HepG2 (cell line): ENCODE measurements at regions not wholly inside any gene's neighbourhood (a gene's known extent, or its start where the extent isn't known, plus 50 kb on each side); places are given as distances from the start of the nearest gene placed in this dataset.
A peak's percentile ranks its signal among the peaks of the same experiment; 100 is the strongest.

ENCODE experiments used
- BATF2 ChIP-seq: sonication (generic); formaldehyde crosslinking; IDR thresholded peaks from 2 replicates; pipeline ENCODE4 v1.8.0; 2022; ENCODE audit warnings: mild to moderate bottlenecking, missing genetic modification reagents, moderate library complexity
- FOXA1 ChIP-seq, 2 experiments: fragments of 450-650 bp in 1 of 2; sonication (generic) in 1 of 2; formaldehyde crosslinking in 1 of 2; IDR thresholded peaks; 2 replicates each; pipeline versions ENCODE4 v1.4.0 to v1.6.1; 2016 to 2020; ENCODE audit warnings: missing genetic modification reagents in 1 of 2
- FUBP1 ChIP-seq: sonication (generic); formaldehyde crosslinking; IDR thresholded peaks from 2 replicates; pipeline ENCODE4 v1.5.1; 2020; ENCODE audit warnings: missing genetic modification reagents, mild to moderate bottlenecking, borderline replicate concordance
- HMGA1 ChIP-seq: sonication (generic); formaldehyde crosslinking; conservative IDR thresholded peaks from 2 replicates; pipeline ENCODE4 v1.4.0; 2020; ENCODE audit warnings: missing genetic modification reagents
- HNRNPH1 ChIP-seq: fragments of 200-400 bp; formaldehyde crosslinking; optimal IDR thresholded peaks from 2 replicates; pipeline ENCODE3; 2017; ENCODE audit warnings: mild to moderate bottlenecking, low read depth, low read length
- KAT7 ChIP-seq: IDR thresholded peaks from 2 replicates; pipeline ENCODE4 v1.6.1; 2018; ENCODE audit warnings: borderline replicate concordance, missing compliant biosample characterization
- MTF1 ChIP-seq: sonication (generic); formaldehyde crosslinking; IDR thresholded peaks from 2 replicates; pipeline ENCODE4 v1.5.0; 2020; ENCODE audit warnings: missing genetic modification reagents
- MYPOP ChIP-seq: sonication (generic); formaldehyde crosslinking; IDR thresholded peaks from 2 replicates; pipeline ENCODE4 v1.8.1; 2023; ENCODE audit warnings: mild to moderate bottlenecking, moderate library complexity, missing genetic modification reagents
- PAX8 ChIP-seq: sonication (generic); formaldehyde crosslinking; IDR thresholded peaks from 2 replicates; pipeline ENCODE4 v1.8.0; 2022; ENCODE audit warnings: mild to moderate bottlenecking, missing genetic modification reagents, borderline replicate concordance
- SNAPC4 ChIP-seq: sonication (generic); formaldehyde crosslinking; IDR thresholded peaks from 2 replicates; pipeline ENCODE4 v1.4.0; 2020; ENCODE audit warnings: mild to moderate bottlenecking, missing genetic modification reagents
- XRCC5 ChIP-seq: fragments of 200-400 bp; formaldehyde crosslinking; optimal IDR thresholded peaks from 2 replicates; pipeline ENCODE3; 2017; ENCODE audit warnings: mild to moderate bottlenecking, low read length
- ZBTB39 ChIP-seq: sonication (generic); formaldehyde crosslinking; IDR thresholded peaks from 2 replicates; pipeline ENCODE4 v1.5.0; 2020; ENCODE audit warnings: missing genetic modification reagents
- ZFP41 ChIP-seq: sonication (generic); formaldehyde crosslinking; IDR thresholded peaks from 2 replicates; pipeline ENCODE4 v1.4.0; 2020; ENCODE audit warnings: mild to moderate bottlenecking, missing genetic modification reagents, borderline replicate concordance
- ZNF20 ChIP-seq: sonication (generic); formaldehyde crosslinking; IDR thresholded peaks from 2 replicates; pipeline ENCODE4 v1.4.0; 2020; ENCODE audit warnings: mild to moderate bottlenecking, moderate library complexity, missing genetic modification reagents
- ZUFSP ChIP-seq: sonication (generic); formaldehyde crosslinking; IDR thresholded peaks from 2 replicates; pipeline ENCODE4 v1.9.0; 2021; ENCODE audit warnings: missing genetic modification reagents, mild to moderate bottlenecking, borderline replicate concordance

- TF ChIP-seq SNAPC4 (CRISPR knock-in tag) (0 out of 2 replicates have a peak, but pooled peaks have one; percentile 42), PAX8 (CRISPR knock-in tag) (no peak), HNRNPH1 (no peak), FOXA1 (IDR thresholded peaks at IDR 0.05) (no peak), FOXA1 (CRISPR knock-in tag; IDR thresholded peaks at IDR 0.05) (peak; percentile 89), MYPOP (peak; percentile 44; the same call in 1 of the 2 replicates), ZNF20 (CRISPR knock-in tag) (no peak), FUBP1 (CRISPR knock-in tag) (no peak), HMGA1 (CRISPR knock-in tag) (no peak), MTF1 (CRISPR knock-in tag) (no peak), KAT7 (CRISPR knock-in tag) (peak; percentile 68), BATF2 (CRISPR knock-in tag) (no peak), ZFP41 (CRISPR knock-in tag) (no peak), ZBTB39 (peak; percentile 98), XRCC5 (peak; percentile 65), ZUFSP (CRISPR knock-in tag) (no peak)
These were observed 62.4 kb upstream of the UGT2B15 start (continued) for GRCh38 chr4:68732653-68733466.
